OCI-LY1 (cell line): ENCODE measurements at regions not wholly inside any gene's neighbourhood (a gene's known extent, or its start where the extent isn't known, plus 50 kb on each side); places are given as distances from the start of the nearest gene placed in this dataset.

Experiments used
- H2AFZ ChIP-seq: fragments of 200-600 bp; sonication (generic), shearing (Covaris generic); 2 replicates; pipeline ENCODE4 v1.6.0; 2014; ENCODE audit warnings: antibody characterized with exemption, mild to moderate bottlenecking, low read length
- H3F3A ChIP-seq: fragments of 200-600 bp; sonication (generic), shearing (Covaris generic); 2 replicates; pipeline ENCODE4 v1.6.0; 2014; ENCODE audit warnings: mild to moderate bottlenecking, antibody characterized with exemption, low read length, moderate library complexity; ENCODE audit not compliant: insufficient read depth
- H3K27ac ChIP-seq: fragments of 200-600 bp; sonication (generic); 2 replicates; pipeline ENCODE4 v1.5.1; 2014; ENCODE audit warnings: low read length, mixed run types, mild to moderate bottlenecking, low read depth; ENCODE audit not compliant: poor library complexity, severe bottlenecking
- H3K27me3 ChIP-seq: fragments of 200-600 bp; sonication (generic); 2 replicates; pipeline ENCODE4 v1.6.0; 2014; ENCODE audit warnings: antibody characterized with exemption, mild to moderate bottlenecking, low read length, moderate library complexity; ENCODE audit not compliant: insufficient read depth
- H3K36me3 ChIP-seq: fragments of 200-600 bp; sonication (generic); 2 replicates; pipeline ENCODE4 v1.6.1; 2014; ENCODE audit warnings: mild to moderate bottlenecking, antibody characterized with exemption, low read length, moderate library complexity, mixed read lengths; ENCODE audit not compliant: insufficient read depth
- H3K4me1 ChIP-seq: fragments of 200-600 bp; sonication (generic); 2 replicates; pipeline ENCODE4 v1.5.1; 2014; ENCODE audit warnings: mild to moderate bottlenecking, low read length, moderate library complexity; ENCODE audit not compliant: insufficient read depth, severe bottlenecking
- H3K4me2 ChIP-seq: fragments of 200-600 bp; sonication (generic), shearing (Covaris generic); 2 replicates; pipeline ENCODE4 v1.6.1; 2014; ENCODE audit warnings: low read length
- H3K4me3 ChIP-seq: fragments of 200-600 bp; sonication (generic); 2 replicates; pipeline ENCODE4 v1.5.1; 2014; ENCODE audit warnings: low read length, low read depth, mild to moderate bottlenecking, mixed read lengths; ENCODE audit not compliant: poor library complexity, severe bottlenecking
- H3K79me2 ChIP-seq: fragments of 200-600 bp; shearing (Covaris generic); 2 replicates; pipeline ENCODE4 v1.6.1; 2016; ENCODE audit warnings: mixed run types, low read length, mixed read lengths; ENCODE audit not compliant: insufficient read depth
- H3K9ac ChIP-seq: fragments of 200-600 bp; sonication (generic), shearing (Covaris generic); 2 replicates; pipeline ENCODE4 v1.6.1; 2014; ENCODE audit warnings: mild to moderate bottlenecking, low read length, mixed read lengths
- H3K9me2 ChIP-seq: fragments of 200-600 bp; sonication (generic), shearing (Covaris generic); 2 replicates; pipeline ENCODE4 v1.6.1; 2014; ENCODE audit warnings: low read depth, mild to moderate bottlenecking, low read length, mixed read lengths
- H3K9me3 ChIP-seq: fragments of 200-600 bp; shearing (Covaris generic); 2 replicates; pipeline ENCODE4 v1.6.1; 2014; ENCODE audit warnings: low read length, mixed read lengths
- H4K20me1 ChIP-seq: fragments of 200-600 bp; sonication (generic), shearing (Covaris generic); 2 replicates; pipeline ENCODE4 v1.6.0; 2016; ENCODE audit warnings: mild to moderate bottlenecking, low read length; ENCODE audit not compliant: insufficient read depth
- EZH2 ChIP-seq: fragments of 200-600 bp; sonication (generic), shearing (Covaris generic); IDR thresholded peaks from 2 replicates; pipeline ENCODE4 v1.8.0; 2017; ENCODE audit warnings: borderline replicate concordance, mixed run types, mild to moderate bottlenecking, antibody characterized with exemption, low read length, moderate library complexity, mixed read lengths
- TF ChIP-seq, protein P1 (sequence below): fragments of 200-600 bp; sonication (generic), shearing (Covaris generic); IDR thresholded peaks from 2 replicates; pipeline ENCODE4 v1.5.1; 2017; ENCODE audit warnings: mild to moderate bottlenecking, antibody characterized with exemption, low read length, moderate library complexity, mixed read lengths

DNA sequence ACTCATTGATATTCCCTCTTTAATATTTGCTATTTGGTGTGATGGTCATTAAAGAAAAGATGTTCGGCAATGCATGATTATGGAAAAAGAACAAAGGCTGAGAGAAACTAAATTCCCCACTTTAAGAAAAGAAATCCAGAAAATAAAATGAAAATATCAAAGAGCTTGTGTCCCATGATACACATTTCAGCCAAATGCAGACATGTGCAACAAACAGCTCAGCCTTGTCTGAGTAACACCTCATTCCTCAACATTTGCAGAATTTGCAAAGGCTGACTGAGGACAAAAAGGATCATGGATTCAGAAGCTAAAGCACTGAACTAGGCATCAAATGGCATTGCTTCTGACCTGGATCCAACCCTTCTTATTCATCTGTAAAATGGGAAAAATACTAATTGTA is 281.0 kb downstream of the RAB28 start:
- Histone ChIP-seq H3K79me2 (no peaks in the 10 kb centered on the region), H3K9me3 (no peaks in the 10 kb centered on the region), H3K36me3 (no peaks in the 10 kb centered on the region), H3K4me1 (no peaks in the 10 kb centered on the region), H4K20me1 (no peaks in the 10 kb centered on the region), H3K27ac (no peak overlapping the region), H3K4me3 (no peak overlapping the region), H3K9ac (no peak overlapping the region), H3K9me2 (no peaks in the 10 kb centered on the region), H3K4me2 (no peak overlapping the region), H2AFZ (no peak overlapping the region), H3K27me3 (no peaks in the 10 kb centered on the region), H3F3A (no peaks in the 10 kb centered on the region)
- no peak for TF ChIP-seq EZH2
- TF ChIP-seq, protein P1, sequence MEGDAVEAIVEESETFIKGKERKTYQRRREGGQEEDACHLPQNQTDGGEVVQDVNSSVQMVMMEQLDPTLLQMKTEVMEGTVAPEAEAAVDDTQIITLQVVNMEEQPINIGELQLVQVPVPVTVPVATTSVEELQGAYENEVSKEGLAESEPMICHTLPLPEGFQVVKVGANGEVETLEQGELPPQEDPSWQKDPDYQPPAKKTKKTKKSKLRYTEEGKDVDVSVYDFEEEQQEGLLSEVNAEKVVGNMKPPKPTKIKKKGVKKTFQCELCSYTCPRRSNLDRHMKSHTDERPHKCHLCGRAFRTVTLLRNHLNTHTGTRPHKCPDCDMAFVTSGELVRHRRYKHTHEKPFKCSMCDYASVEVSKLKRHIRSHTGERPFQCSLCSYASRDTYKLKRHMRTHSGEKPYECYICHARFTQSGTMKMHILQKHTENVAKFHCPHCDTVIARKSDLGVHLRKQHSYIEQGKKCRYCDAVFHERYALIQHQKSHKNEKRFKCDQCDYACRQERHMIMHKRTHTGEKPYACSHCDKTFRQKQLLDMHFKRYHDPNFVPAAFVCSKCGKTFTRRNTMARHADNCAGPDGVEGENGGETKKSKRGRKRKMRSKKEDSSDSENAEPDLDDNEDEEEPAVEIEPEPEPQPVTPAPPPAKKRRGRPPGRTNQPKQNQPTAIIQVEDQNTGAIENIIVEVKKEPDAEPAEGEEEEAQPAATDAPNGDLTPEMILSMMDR, result no peak

DNA sequence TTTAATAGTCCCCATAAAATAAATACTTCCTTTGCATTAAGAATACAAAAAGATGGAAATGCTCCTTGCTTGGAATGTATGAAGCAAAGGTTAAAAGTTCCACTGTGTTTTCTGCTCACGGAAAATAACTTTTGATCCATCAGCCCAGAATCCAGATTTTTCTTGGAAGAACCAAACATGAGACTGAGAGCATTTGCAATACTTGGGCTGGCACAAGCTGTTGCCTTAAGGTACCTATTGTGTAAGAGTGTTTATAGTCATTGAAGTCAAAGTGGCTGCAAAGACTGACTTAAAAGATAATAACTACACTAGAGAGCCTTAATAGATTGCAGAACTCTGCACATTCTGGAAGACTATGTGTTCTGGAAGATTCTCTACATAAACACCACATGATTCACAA is 281.4 kb downstream of the RAB28 start:
- no peaks in the 10 kb centered on the region for H3K9me2 ChIP-seq
- no peak for TF ChIP-seq EZH2
- TF ChIP-seq, protein P1, result no peak

DNA sequence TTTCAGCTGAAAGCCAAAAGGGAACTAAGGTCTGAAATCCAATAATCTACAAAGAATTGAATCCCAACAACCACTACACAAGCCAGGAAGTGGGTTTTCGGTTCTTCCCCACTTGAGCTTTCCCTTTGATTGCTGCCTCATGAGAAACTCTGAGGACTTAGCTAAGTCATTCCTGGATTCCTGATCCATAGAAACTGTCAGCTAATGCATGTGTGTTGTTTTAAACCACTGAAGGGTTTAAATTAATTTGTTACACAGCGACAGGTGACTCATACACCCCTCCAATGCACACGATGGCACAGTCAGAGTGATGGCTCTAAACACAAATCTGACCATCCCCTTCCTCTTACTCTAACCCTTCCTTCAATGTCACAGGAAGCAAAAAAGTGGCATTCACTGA is 282.9 kb downstream of the RAB28 start:
- Histone ChIP-seq H3K27ac (no peak overlapping the region), H4K20me1 (no peaks in the 10 kb centered on the region)

More for the DNA sequence above, 281.4 kb downstream of the RAB28 start:
- Histone ChIP-seq H3K4me1 (no peaks in the 10 kb centered on the region), H4K20me1 (no peaks in the 10 kb centered on the region), H3K36me3 (no peaks in the 10 kb centered on the region), H3F3A (no peaks in the 10 kb centered on the region), H3K27me3 (no peaks in the 10 kb centered on the region), H2AFZ (no peak overlapping the region), H3K9me3 (no peaks in the 10 kb centered on the region), H3K27ac (no peak overlapping the region), H3K4me3 (no peak overlapping the region), H3K4me2 (no peak overlapping the region), H3K79me2 (no peaks in the 10 kb centered on the region), H3K9ac (no peak overlapping the region)

More for the DNA sequence above, 282.9 kb downstream of the RAB28 start:
- Histone ChIP-seq H2AFZ (no peak overlapping the region), H3K27me3 (no peaks in the 10 kb centered on the region), H3K36me3 (no peaks in the 10 kb centered on the region), H3K79me2 (no peaks in the 10 kb centered on the region), H3K9me2 (no peaks in the 10 kb centered on the region), H3K4me3 (no peak overlapping the region), H3K9ac (no peak overlapping the region), H3K4me2 (no peak overlapping the region), H3K9me3 (no peaks in the 10 kb centered on the region), H3K4me1 (no peaks in the 10 kb centered on the region), H3F3A (no peaks in the 10 kb centered on the region)
- TF ChIP-seq EZH2, result no peak
- TF ChIP-seq, protein P1, result no peak
